ENCODE measurements at regions not wholly inside any gene's neighbourhood (a gene's known extent, or its start where the extent isn't known, plus 50 kb on each side); places are given as distances from the start of the nearest gene placed in this dataset.

- H3K27me3 Mint-ChIP-seq (ENCODE audit: unreplicated experiment), result no peaks in the 10 kb centered on the region
- no peak for DNase-seq
- H3K4me1 Mint-ChIP-seq (ENCODE audit: low read depth, unreplicated experiment), result peaks cover 7% of the 10 kb centered on the region
- H3K4me3 Mint-ChIP-seq (ENCODE audit: unreplicated experiment), result no peak overlapping the region
- TF ChIP-seq CTCF (IDR thresholded peaks at IDR 0.05; ENCODE audit: partially characterized antibody, unreplicated experiment), result no peak
- peaks cover 2% of the 10 kb centered on the region for H3K9me3 Mint-ChIP-seq (ENCODE audit: unreplicated experiment)
- H3K27ac Mint-ChIP-seq (ENCODE audit: unreplicated experiment), result no peak overlapping the region
- no peaks in the 10 kb centered on the region for H3K36me3 Mint-ChIP-seq (ENCODE audit: unreplicated experiment)
These were observed 492.5 kb downstream of the AGTPBP1 start for GRCh38 chr9:85249313-85249621.

DNA sequence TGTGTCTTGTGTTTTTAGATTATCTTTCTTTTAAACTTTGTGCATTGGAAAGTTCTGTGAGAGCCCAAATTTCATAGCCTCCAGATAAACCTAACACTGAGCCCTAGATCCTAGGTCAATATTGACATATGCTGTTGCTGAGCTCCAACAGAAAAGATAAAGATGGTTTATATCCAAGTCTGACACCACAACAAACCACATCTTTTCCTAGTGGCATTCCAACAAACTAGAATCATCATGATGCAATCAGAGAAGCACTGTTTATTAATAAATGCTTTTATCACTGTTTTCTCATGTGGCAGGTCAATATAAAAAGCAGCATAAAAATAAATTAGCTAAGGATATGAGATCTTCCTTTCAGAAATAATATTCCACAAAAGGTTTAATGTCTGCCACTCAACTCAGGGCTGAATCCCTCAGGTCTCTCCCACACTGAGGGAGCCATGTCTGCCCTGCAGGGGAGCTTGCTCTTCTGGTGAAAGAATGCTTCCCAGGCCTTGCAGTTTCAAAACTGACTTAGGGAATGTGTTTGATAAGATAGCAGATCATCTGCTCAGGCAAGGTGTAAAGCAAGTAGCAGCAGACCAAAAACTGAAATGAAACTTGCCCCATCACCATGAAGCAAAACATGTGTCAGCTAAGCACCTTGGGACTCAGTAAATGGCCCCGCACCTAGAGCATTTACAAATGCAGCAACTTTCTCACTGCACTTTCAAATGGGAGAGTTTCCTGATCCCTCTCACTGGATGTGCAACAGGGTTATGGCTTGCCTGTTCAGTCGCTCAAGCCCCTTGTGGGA lies 493.0 kb downstream of the AGTPBP1 start:
- no peak for DNase-seq
- peaks cover 2% of the 10 kb centered on the region for H3K9me3 Mint-ChIP-seq (ENCODE audit: unreplicated experiment)

DNA sequence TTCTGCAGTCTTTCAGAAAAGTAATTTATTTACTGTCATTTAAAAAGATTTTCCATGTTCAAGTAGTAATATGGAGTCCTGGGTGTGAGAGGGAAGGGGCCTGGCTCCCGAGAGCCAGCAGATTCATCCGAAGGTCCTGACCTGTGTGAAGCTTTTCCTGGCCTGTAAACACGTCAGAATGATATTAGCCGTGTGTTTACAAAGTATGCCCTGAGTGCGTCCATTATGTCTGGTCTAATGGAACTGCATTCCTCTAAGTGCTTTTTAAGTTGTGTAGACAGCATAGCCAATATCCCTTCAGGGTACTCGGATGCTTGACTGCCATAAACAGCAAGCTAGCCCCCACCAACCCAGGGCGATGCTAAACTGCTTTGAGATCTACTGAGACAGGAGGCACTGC lies 495.2 kb downstream of the AGTPBP1 start:
- Mint-ChIP-seq H3K27me3 (ENCODE audit: unreplicated experiment) (no peaks in the 10 kb centered on the region), H3K36me3 (ENCODE audit: unreplicated experiment) (no peaks in the 10 kb centered on the region), H3K4me1 (ENCODE audit: low read depth, unreplicated experiment) (peaks cover 7% of the 10 kb centered on the region), H3K4me3 (ENCODE audit: unreplicated experiment) (no peak overlapping the region), H3K27ac (ENCODE audit: unreplicated experiment) (peak overlapping the region; percentile 66), H3K9me3 (ENCODE audit: unreplicated experiment) (no peaks in the 10 kb centered on the region)
- DNase-seq, result peak; percentile 23
- TF ChIP-seq CTCF (IDR thresholded peaks at IDR 0.05; ENCODE audit: partially characterized antibody, unreplicated experiment), result no peak

More for the DNA sequence above, 493.0 kb downstream of the AGTPBP1 start:
- Mint-ChIP-seq H3K4me3 (ENCODE audit: unreplicated experiment) (no peak overlapping the region), H3K27me3 (ENCODE audit: unreplicated experiment) (no peaks in the 10 kb centered on the region), H3K27ac (ENCODE audit: unreplicated experiment) (no peak overlapping the region), H3K36me3 (ENCODE audit: unreplicated experiment) (no peaks in the 10 kb centered on the region), H3K4me1 (ENCODE audit: low read depth, unreplicated experiment) (peaks cover 7% of the 10 kb centered on the region)
- TF ChIP-seq CTCF (IDR thresholded peaks at IDR 0.05; ENCODE audit: partially characterized antibody, unreplicated experiment), result no peak

DNA sequence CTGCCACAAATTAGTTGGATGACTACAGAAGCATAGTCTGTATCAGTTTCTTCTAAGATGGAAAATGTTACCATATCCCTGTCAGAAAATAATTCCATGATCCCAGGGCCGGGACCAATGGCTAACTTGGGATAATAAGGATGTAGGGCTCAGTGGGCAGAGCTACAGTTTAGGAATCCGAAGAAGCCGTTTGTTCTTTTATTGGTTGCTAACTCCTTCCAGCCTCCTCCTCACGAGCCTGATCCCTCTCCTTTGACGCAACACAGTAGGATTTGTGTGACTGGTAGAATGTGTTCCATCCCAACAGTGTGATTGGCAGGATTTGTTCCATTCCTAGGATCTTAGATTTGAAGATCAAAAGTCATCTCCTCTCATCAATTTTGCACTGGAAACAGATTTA lies 496.9 kb downstream of the AGTPBP1 start:
- no peak for DNase-seq
- Mint-ChIP-seq H3K4me1 (ENCODE audit: low read depth, unreplicated experiment) (peaks cover 7% of the 10 kb centered on the region), H3K27me3 (ENCODE audit: unreplicated experiment) (no peaks in the 10 kb centered on the region), H3K27ac (ENCODE audit: unreplicated experiment) (no peak overlapping the region), H3K9me3 (ENCODE audit: unreplicated experiment) (no peaks in the 10 kb centered on the region), H3K36me3 (ENCODE audit: unreplicated experiment) (no peaks in the 10 kb centered on the region), H3K4me3 (ENCODE audit: unreplicated experiment) (no peak overlapping the region)
- no peak for TF ChIP-seq CTCF (IDR thresholded peaks at IDR 0.05; ENCODE audit: partially characterized antibody, unreplicated experiment)

DNA sequence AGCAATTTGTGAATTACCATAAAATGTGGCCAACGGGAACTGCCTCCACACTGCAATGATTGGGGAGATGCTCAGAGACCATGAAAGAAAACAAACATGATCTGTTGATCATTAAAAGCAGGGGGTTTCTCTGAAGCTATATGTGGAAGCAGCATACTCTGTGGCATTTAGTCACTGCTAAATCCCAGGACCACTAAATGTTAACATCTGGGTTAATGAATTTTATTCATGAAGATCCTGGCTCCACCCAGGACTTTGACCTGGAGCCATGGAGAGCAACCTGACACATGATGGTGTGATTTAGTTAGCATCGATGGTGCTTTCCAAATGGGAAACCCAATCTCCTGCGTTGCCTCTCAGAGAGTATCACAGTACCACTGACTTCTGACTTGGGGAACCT lies 497.8 kb downstream of the AGTPBP1 start:
- Mint-ChIP-seq H3K4me3 (ENCODE audit: unreplicated experiment) (no peak overlapping the region), H3K27ac (ENCODE audit: unreplicated experiment) (no peak overlapping the region), H3K9me3 (ENCODE audit: unreplicated experiment) (no peaks in the 10 kb centered on the region), H3K4me1 (ENCODE audit: low read depth, unreplicated experiment) (peaks cover 7% of the 10 kb centered on the region), H3K36me3 (ENCODE audit: unreplicated experiment) (no peaks in the 10 kb centered on the region), H3K27me3 (ENCODE audit: unreplicated experiment) (no peaks in the 10 kb centered on the region)
- TF ChIP-seq CTCF (IDR thresholded peaks at IDR 0.05; ENCODE audit: partially characterized antibody, unreplicated experiment), result no peak
- DNase-seq, result no peak

Data from glutamatergic neuron (in vitro differentiated cells).